ENCODE measurements at regions not wholly inside any gene's neighbourhood (a gene's known extent, or its start where the extent isn't known, plus 50 kb on each side); places are given as distances from the start of the nearest gene placed in this dataset.

GRCh38 chr20:60469829-60470228 lies 511.6 kb downstream of the CDH26 start:
- no peak for TF ChIP-seq CTCF (IDR thresholded peaks at IDR 0.05)
- no peak for DNase-seq (ENCODE audit: low spot score)
- ATAC-seq (ENCODE audit: low FRiP score), result no peak

- DNase-seq (ENCODE audit: low spot score) (no peak), ATAC-seq (ENCODE audit: low FRiP score) (no peak)
- no peak for TF ChIP-seq CTCF (IDR thresholded peaks at IDR 0.05)
Observed at GRCh38 chr20:60470366-60470765, 512.1 kb downstream of the CDH26 start.

- DNase-seq (ENCODE audit: low spot score) (no peak), ATAC-seq (ENCODE audit: low FRiP score) (no peak)
- no peak for TF ChIP-seq CTCF (IDR thresholded peaks at IDR 0.05)
Observed at GRCh38 chr20:60473211-60473610, 515.0 kb downstream of the CDH26 start.

GRCh38 chr20:60474385-60474910 lies 516.2 kb downstream of the CDH26 start:
- no peak for DNase-seq (ENCODE audit: low spot score)
- no peak for ATAC-seq (ENCODE audit: low FRiP score)
- no peak for TF ChIP-seq CTCF (IDR thresholded peaks at IDR 0.05)

- no peak for TF ChIP-seq CTCF (IDR thresholded peaks at IDR 0.05)
- ATAC-seq (ENCODE audit: low FRiP score) (no peak), DNase-seq (ENCODE audit: low spot score) (no peak)
Observed at GRCh38 chr20:60476045-60476444, 517.8 kb downstream of the CDH26 start.

GRCh38 chr20:60477958-60478357 lies 519.7 kb downstream of the CDH26 start:
- no peak for TF ChIP-seq CTCF (IDR thresholded peaks at IDR 0.05)
- ATAC-seq (ENCODE audit: low FRiP score), result no peak
- DNase-seq (ENCODE audit: low spot score), result no peak

GRCh38 chr20:60478533-60478932 lies 520.3 kb downstream of the CDH26 start:
- no peak for ATAC-seq (ENCODE audit: low FRiP score)
- no peak for TF ChIP-seq CTCF (IDR thresholded peaks at IDR 0.05)
- DNase-seq (ENCODE audit: low spot score), result no peak
